Aorta (tissue), 5 donors: ENCODE measurements at regions not wholly inside any gene's neighbourhood (a gene's known extent, or its start where the extent isn't known, plus 50 kb on each side); places are given as distances from the start of the nearest gene placed in this dataset.

Experiments
- ATAC-seq: fragments of 200-7000 bp; cut with Tn5 transposase; one replicate; pipeline ENCODE4 v1.9.1; 2022; ENCODE audit warnings: moderate library complexity; ENCODE audit not compliant: low FRiP score
- DNase-seq, 2 donors: peaks; one replicate each; pipeline ENCODE4 v3.0.0-alpha.2; 2020
- H3K27ac ChIP-seq, 2 donors: one replicate each; pipeline ENCODE4 v1.5.1; 2013; ENCODE audit warnings: low read length in 2 of 2, mild to moderate bottlenecking in 2 of 2, moderate library complexity in 2 of 2, control low read depth in 1 of 2, inconsistent platforms in 1 of 2, low read depth in 1 of 2
- H3K27me3 ChIP-seq, 2 donors: one replicate each; pipeline ENCODE4 v1.6.1; 2013; ENCODE audit warnings: control low read depth in 1 of 2, low read length in 1 of 2, mild to moderate bottlenecking in 1 of 2, moderate library complexity in 1 of 2; ENCODE audit not compliant: insufficient read depth in 2 of 2, control insufficient read depth in 1 of 2
- H3K36me3 ChIP-seq, 2 donors: one replicate each; pipeline ENCODE4 v1.6.1; 2013; ENCODE audit warnings: control low read depth in 1 of 2, low read length in 1 of 2, mild to moderate bottlenecking in 1 of 2; ENCODE audit not compliant: insufficient read depth in 2 of 2, control insufficient read depth in 1 of 2
- H3K4me1 ChIP-seq, 2 donors: one replicate each; pipeline ENCODE4 v1.6.1; 2013; ENCODE audit warnings: low read length in 2 of 2, control low read depth in 1 of 2, mild to moderate bottlenecking in 1 of 2, moderate library complexity in 1 of 2; ENCODE audit not compliant: insufficient read depth in 2 of 2, control insufficient read depth in 1 of 2
- H3K4me3 ChIP-seq, 2 donors: one replicate each; pipeline ENCODE4 v1.5.1; 2013; ENCODE audit warnings: low read length in 2 of 2, control low read depth in 1 of 2, mild to moderate bottlenecking in 1 of 2
- H3K9me3 ChIP-seq: one replicate; pipeline ENCODE4 v1.6.1; 2013; ENCODE audit warnings: mild to moderate bottlenecking, low read length; ENCODE audit not compliant: control insufficient read depth
- WGBS, 2 donors: extraction: QIAGEN DNeasy Blood & Tissue Kit; methylation state at CpG; one replicate each; pipeline ENCODE4 v1.1.7; 2013; 5-methylcytosine and 5-hydroxymethylcytosine counted together
- intact Hi-C, 2 donors: fragments of 100-400 bp; cut with DNase I; formaldehyde crosslinking; loops; one replicate each; pipeline versions ENCODE4 v1.14.2 to v1.15.0; 2022
- donor health status: healthy with polysubstance abuse.
- donor health status: Bipolar disorder and iron deficiency.
- donor health status: DM: no; HTN: no; CAD: no.
- donor health status: DM: no; HTN: no; CAD: no.
- donor health status: DM: yes; HTN: yes; CAD: no.

GRCh38 chr5:29879401-29879800, 1314.1 kb upstream of the CDH6 start:
- intact Hi-C loops, result no loop called here
- no peak overlapping the region for H3K27ac ChIP-seq
- ATAC-seq (no peak), DNase-seq (no peak)
- H3K36me3 ChIP-seq, result no peaks in the 10 kb centered on the region
- no peaks in the 10 kb centered on the region for H3K4me1 ChIP-seq
- no peak overlapping the region for H3K4me3 ChIP-seq
- WGBS, 2 donors, result 71 to 73% methylated on average over 6 of the region's 6 CpGs
- H3K9me3 ChIP-seq, result no peaks in the 10 kb centered on the region
- no peaks in the 10 kb centered on the region for H3K27me3 ChIP-seq

GRCh38 chr5:29878599-29878998, 1314.9 kb upstream of the CDH6 start:
- no peaks in the 10 kb centered on the region for H3K36me3 ChIP-seq
- DNase-seq (no peak), ATAC-seq (no peak)
- intact Hi-C loops, result no loop called here
- H3K4me1 ChIP-seq, result no peaks in the 10 kb centered on the region
- no peaks in the 10 kb centered on the region for H3K27me3 ChIP-seq
- H3K9me3 ChIP-seq, result no peaks in the 10 kb centered on the region
- WGBS, 2 donors, result 96 to 99% methylated on average over 2 of the region's 2 CpGs
- no peak overlapping the region for H3K4me3 ChIP-seq
- H3K27ac ChIP-seq, result no peak overlapping the region

- Histone ChIP-seq H3K4me3 (no peak overlapping the region), H3K4me1 (no peaks in the 10 kb centered on the region), H3K27ac (no peak overlapping the region), H3K27me3 (no peaks in the 10 kb centered on the region), H3K9me3 (no peaks in the 10 kb centered on the region), H3K36me3 (no peaks in the 10 kb centered on the region)
- intact Hi-C loops, result no loop called here
- ATAC-seq, result no peak
- DNase-seq, result no peak
- WGBS, 2 donors, result 70 to 79% methylated on average over 2 of the region's 2 CpGs
These were observed 1326.3 kb upstream of the CDH6 start for GRCh38 chr5:29867155-29867554.

GRCh38 chr5:29853711-29854220, 1339.7 kb upstream of the CDH6 start:
- intact Hi-C loops, result no loop called here
- peaks cover 7% of the 10 kb centered on the region for H3K9me3 ChIP-seq
- no peaks in the 10 kb centered on the region for H3K27me3 ChIP-seq
- ATAC-seq, result no peak
- H3K4me3 ChIP-seq, result no peak overlapping the region
- H3K36me3 ChIP-seq, result no peaks in the 10 kb centered on the region
- 31 to 50% methylated on average over 2 of the region's 2 CpGs for whole genome bisulfite sequencing, 2 donors
- H3K27ac ChIP-seq, result no peak overlapping the region
- no peaks in the 10 kb centered on the region for H3K4me1 ChIP-seq
- DNase-seq, result no peak

GRCh38 chr5:29852329-29852728, 1341.2 kb upstream of the CDH6 start:
- peaks cover 7% of the 10 kb centered on the region for H3K9me3 ChIP-seq
- WGBS, 2 donors, result 77 to 78% methylated on average over 2 of the region's 2 CpGs
- DNase-seq (no peak), ATAC-seq (no peak)
- no peak overlapping the region for H3K27ac ChIP-seq
- H3K4me1 ChIP-seq, result no peaks in the 10 kb centered on the region
- no peaks in the 10 kb centered on the region for H3K36me3 ChIP-seq
- intact Hi-C loops, result no loop called here
- H3K4me3 ChIP-seq, result no peak overlapping the region
- no peaks in the 10 kb centered on the region for H3K27me3 ChIP-seq

- DNase-seq (no peak), ATAC-seq (no peak)
- no peaks in the 10 kb centered on the region for H3K36me3 ChIP-seq
- H3K27ac ChIP-seq, result no peak overlapping the region
- H3K27me3 ChIP-seq, result no peaks in the 10 kb centered on the region
- H3K4me3 ChIP-seq, result no peak overlapping the region
- H3K4me1 ChIP-seq, result no peaks in the 10 kb centered on the region
- 95 to 96% methylated on average over 3 of the region's 3 CpGs for WGBS, 2 donors
- intact Hi-C loops, result no loop called here
- H3K9me3 ChIP-seq, result peaks cover 6% of the 10 kb centered on the region
These were observed 1348.3 kb upstream of the CDH6 start for GRCh38 chr5:29845206-29845605.

GRCh38 chr5:29833394-29833793, 1360.1 kb upstream of the CDH6 start:
- no peak overlapping the region for H3K4me3 ChIP-seq
- H3K27me3 ChIP-seq, result no peaks in the 10 kb centered on the region
- H3K9me3 ChIP-seq, result no peaks in the 10 kb centered on the region
- 48 to 55% methylated on average over 2 of the region's 2 CpGs for WGBS, 2 donors
- no peak for ATAC-seq
- no peak overlapping the region for H3K27ac ChIP-seq
- H3K36me3 ChIP-seq, result no peaks in the 10 kb centered on the region
- no peaks in the 10 kb centered on the region for H3K4me1 ChIP-seq
- intact Hi-C loops, result no loop called here
- DNase-seq, result no peak

- WGBS, 2 donors, result 35 to 50% methylated on average over 4 of the region's 4 CpGs
These were observed 1371.0 kb upstream of the CDH6 start for GRCh38 chr5:29822521-29822920.

GRCh38 chr5:29811914-29812679, 1381.4 kb upstream of the CDH6 start:
- 37 to 55% methylated on average over 2 of the region's 2 CpGs for WGBS, 2 donors
- no peak for DNase-seq
- H3K9me3 ChIP-seq, result peaks cover 3% of the 10 kb centered on the region
- intact Hi-C loops, result no loop called here
- ATAC-seq, result no peak
- no peaks in the 10 kb centered on the region for H3K27me3 ChIP-seq
- no peaks in the 10 kb centered on the region for H3K4me1 ChIP-seq
- H3K27ac ChIP-seq, result no peak overlapping the region
- no peak overlapping the region for H3K4me3 ChIP-seq
- H3K36me3 ChIP-seq, result no peaks in the 10 kb centered on the region

More at GRCh38 chr5:29822521-29822920, 1371.0 kb upstream of the CDH6 start:
- no peaks in the 10 kb centered on the region for H3K36me3 ChIP-seq
- intact Hi-C loops, result no loop called here
- no peaks in the 10 kb centered on the region for H3K27me3 ChIP-seq
- ATAC-seq (no peak), DNase-seq (no peak)
- no peak overlapping the region for H3K27ac ChIP-seq
- peaks cover 1% of the 10 kb centered on the region for H3K9me3 ChIP-seq
- H3K4me1 ChIP-seq, result no peaks in the 10 kb centered on the region
- no peak overlapping the region for H3K4me3 ChIP-seq
